Peyer's patch (tissue), 4 donors: ENCODE measurements at regions not wholly inside any gene's neighbourhood (a gene's known extent, or its start where the extent isn't known, plus 50 kb on each side); places are given as distances from the start of the nearest gene placed in this dataset.
"Not testable (repeated sequence)": the region's sequence is repeated elsewhere in the genome, so short reads cannot be mapped to it uniquely, and the experiment has no call there.

Experiments
- POLR2A ChIP-seq, 2 donors: fragments of 450-650 bp; IDR thresholded peaks; one replicate each; pipeline ENCODE4 v1.5.1; 2017; ENCODE audit warnings: antibody characterized with exemption in 2 of 2, mild to moderate bottlenecking in 2 of 2, moderate library complexity in 2 of 2
- TF ChIP-seq, protein P1 (sequence below), 6 experiments: fragments of 450-650 bp in 4 of 6; fragments of 200-600 bp in 2 of 6; sonication (generic) in 1 of 6; IDR thresholded peaks; one replicate each; pipeline ENCODE4 v1.5.1; 2017 to 2019; ENCODE audit warnings: antibody characterized with exemption in 6 of 6, mild to moderate bottlenecking in 3 of 6, moderate library complexity in 1 of 6

DNA sequence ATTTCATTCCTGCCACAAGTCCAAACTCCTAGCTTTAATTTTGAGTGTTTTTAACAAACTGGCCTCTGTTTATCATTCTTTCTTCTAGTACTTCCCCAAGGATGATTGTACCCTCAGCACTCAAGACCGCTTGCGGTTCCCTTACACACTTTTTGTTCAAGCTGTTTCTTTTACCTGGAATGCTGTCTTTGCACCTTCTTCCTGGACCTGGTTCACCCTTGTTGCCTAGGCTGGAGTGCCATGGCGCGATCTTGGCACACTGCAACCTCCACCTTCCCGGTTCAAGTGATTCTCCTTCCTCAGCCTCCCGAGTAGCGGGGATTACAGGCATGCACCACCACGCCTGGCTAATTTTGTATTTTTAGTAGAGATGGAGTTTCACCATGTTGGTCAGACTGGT is 151.7 kb downstream of the OR4F15 start:
- TF ChIP-seq, protein P1, sequence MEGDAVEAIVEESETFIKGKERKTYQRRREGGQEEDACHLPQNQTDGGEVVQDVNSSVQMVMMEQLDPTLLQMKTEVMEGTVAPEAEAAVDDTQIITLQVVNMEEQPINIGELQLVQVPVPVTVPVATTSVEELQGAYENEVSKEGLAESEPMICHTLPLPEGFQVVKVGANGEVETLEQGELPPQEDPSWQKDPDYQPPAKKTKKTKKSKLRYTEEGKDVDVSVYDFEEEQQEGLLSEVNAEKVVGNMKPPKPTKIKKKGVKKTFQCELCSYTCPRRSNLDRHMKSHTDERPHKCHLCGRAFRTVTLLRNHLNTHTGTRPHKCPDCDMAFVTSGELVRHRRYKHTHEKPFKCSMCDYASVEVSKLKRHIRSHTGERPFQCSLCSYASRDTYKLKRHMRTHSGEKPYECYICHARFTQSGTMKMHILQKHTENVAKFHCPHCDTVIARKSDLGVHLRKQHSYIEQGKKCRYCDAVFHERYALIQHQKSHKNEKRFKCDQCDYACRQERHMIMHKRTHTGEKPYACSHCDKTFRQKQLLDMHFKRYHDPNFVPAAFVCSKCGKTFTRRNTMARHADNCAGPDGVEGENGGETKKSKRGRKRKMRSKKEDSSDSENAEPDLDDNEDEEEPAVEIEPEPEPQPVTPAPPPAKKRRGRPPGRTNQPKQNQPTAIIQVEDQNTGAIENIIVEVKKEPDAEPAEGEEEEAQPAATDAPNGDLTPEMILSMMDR (IDR thresholded peaks at IDR 0.05): not testable (repeated sequence)
- TF ChIP-seq POLR2A (IDR thresholded peaks at IDR 0.05): not testable (repeated sequence)
